NCI-H2029 treated with DMSO at 0.1 percent for 48 hours (cell line): ENCODE measurements at regions not wholly inside any gene's neighbourhood (a gene's known extent, or its start where the extent isn't known, plus 50 kb on each side); places are given as distances from the start of the nearest gene placed in this dataset.

Experiments used
- DNase-seq: peaks from one replicate; lab custom pipeline; 2025; lab: John Stamatoyannopoulos, UW

- DNase-seq, result no peak
Observed at GRCh38 chr10:28811639-28812349, 134.5 kb downstream of the BAMBI start.

DNA sequence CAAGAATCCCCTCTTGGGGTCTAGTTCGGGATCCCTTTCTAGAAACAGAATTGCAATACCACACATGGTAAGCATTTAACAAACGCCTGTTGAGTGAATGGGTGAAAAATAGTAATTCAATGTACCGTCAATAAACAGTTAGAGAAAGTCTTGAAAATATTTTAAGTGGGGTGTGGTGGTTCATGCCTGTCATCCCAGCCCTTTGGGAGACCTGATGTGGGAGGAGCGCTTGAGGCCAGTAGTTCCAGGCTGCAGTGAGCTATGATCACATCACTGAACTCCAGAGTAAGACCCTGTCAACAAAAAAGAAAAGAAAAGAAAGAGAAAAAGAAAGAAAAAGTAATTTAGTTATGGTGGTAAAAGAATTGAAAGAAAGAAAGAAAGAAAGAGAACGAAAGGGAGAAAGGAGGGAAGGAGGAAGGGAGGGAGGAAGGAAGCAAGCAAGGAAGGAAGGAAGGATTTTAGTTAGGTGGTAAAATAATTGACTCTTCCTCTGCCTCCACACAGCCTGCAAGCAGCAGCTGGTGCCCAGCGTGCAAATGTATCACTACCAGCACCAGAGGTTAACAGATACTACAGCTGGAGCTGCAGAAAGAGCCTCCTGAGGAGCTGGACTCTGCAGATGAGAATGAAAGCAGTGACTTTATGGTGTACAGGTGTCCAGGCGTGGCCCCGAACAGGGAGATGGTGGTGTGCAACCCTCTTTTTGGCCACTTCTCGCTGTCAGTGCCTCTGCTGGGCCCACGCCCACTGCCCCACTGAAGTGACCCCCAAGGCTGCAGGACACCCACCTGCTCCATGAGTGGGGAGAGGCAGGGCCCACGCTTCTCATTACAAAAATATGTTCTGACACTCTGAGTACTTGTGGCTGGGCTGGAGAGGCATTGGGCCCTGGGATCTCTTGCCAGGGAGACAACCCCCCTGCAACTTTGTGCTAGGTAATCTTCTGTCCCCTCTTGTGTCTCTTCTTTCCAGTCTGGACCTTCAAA is 135.4 kb downstream of the BAMBI start:
- no peak for DNase-seq

DNA sequence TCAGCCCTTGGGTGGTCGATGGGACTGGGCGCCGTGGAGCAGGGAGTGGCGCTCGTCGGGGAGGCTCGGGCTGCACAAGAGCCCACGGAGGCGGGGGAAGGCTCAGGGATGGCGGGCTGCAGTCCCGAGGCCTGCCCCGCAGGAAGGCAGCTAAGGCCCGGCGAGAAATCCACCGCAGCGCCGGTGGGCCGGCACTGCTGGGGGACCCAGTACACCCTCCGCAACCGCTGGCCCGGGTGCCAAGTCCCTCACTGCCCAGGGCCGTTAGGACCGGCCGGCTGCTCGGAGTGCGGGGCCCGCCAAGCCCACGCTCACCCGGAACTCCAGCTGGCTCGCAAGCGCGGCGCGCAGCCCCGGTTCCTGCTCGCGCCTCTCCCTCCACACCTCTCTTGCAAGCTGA is 138.4 kb downstream of the BAMBI start:
- DNase-seq, result no peak

GRCh38 chr10:28822719-28823464 is 145.6 kb downstream of the BAMBI start:
- no peak for DNase-seq

GRCh38 chr10:28823501-28824075 is 146.3 kb downstream of the BAMBI start:
- no peak for DNase-seq

GRCh38 chr10:28833313-28833712 is 156.0 kb downstream of the BAMBI start:
- DNase-seq, result no peak

DNA sequence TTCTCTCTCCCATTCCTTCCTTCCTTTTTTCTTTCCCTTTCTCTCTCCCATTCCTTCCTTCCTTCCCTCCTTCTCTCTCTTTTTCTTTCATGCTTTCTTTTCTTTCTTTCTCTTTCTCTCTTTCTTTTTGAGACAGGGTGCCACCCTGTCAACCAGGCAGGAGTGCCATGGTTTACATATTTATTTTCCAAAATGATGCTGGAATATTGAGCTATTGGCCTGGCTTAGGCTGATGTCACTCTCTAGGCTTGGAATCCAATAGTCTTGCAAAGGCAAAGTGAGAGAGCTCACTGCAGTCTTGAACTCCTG is 159.1 kb downstream of the BAMBI start:
- no peak for DNase-seq

- DNase-seq, result no peak
Observed at GRCh38 chr10:28837613-28838390, 160.5 kb downstream of the BAMBI start.

GRCh38 chr10:28838908-28839307 is 161.6 kb downstream of the BAMBI start:
- no peak for DNase-seq

GRCh38 chr10:28839600-28840007 is 162.3 kb downstream of the BAMBI start:
- peak; percentile 57 for DNase-seq

GRCh38 chr10:28840202-28840601 is 162.9 kb downstream of the BAMBI start:
- DNase-seq, result no peak

DNA sequence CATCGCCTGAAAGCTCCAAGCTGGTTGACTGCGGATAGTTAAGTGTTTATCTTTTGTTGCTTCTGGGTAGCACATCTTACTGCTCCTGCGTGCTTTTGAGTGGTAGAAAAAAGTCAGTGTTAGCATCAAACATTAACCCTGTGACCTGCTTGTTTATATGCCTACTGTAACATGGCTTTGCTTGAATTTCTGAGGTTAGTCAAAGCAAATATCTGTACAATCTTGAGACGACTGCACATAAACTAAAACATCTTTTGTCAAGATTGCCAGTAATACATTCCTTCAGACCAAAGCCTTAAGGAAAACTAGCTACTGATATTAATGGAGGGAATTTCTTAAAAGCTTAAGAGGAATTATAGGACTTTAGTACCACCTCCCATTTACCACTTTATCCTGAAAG is 163.7 kb downstream of the BAMBI start:
- DNase-seq, result no peak

DNA sequence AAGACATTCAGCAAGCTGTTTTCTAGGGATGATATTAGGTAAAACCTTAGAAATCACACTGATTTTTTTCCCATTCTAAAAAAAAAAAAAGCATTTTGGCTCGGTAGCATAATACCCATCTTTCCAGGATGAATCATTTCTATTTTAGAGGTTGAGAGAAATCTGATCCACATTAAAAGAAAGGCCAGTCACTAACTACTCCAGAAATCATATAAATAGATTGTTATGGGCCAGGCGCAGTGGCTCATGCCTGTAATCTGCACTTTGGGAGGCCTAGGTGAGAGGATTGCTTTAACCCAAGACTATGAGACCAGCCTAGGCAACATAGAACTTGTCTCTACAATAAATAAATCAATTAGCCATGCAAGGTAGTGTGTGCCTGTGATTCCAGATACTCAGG is 164.3 kb downstream of the BAMBI start:
- no peak for DNase-seq

DNA sequence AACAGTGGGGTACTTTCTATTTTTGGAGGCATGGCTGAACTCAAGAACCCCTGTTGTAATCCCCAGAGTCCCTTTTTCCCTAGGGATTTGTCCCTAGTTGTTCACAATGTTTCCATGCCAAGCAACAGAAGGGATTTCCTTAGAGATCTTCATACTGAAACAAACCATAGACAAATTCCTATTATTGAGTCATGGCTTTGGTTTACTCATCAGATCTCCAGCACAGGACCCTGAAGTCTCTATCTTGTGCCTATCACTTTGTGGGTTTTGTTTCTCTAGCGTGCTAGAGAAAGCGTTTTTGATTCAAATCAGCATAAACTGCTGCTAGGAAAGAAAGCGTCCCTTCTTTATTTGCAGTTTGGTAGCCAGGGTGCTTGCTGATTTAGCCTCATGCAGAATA is 165.0 kb downstream of the BAMBI start:
- no peak for DNase-seq

GRCh38 chr10:28845009-28845682 is 167.8 kb downstream of the BAMBI start:
- no peak for DNase-seq

- DNase-seq, result no peak
Observed at GRCh38 chr10:28849309-28849708, 172.0 kb downstream of the BAMBI start.

GRCh38 chr10:28849821-28850220 is 172.5 kb downstream of the BAMBI start:
- no peak for DNase-seq

- DNase-seq, result no peak
Observed at GRCh38 chr10:28850784-28851183, 173.5 kb downstream of the BAMBI start.

- DNase-seq, result no peak
Observed at GRCh38 chr10:28853195-28853594, 175.9 kb downstream of the BAMBI start.

GRCh38 chr10:28857164-28857563 is 179.8 kb downstream of the BAMBI start:
- DNase-seq, result no peak

DNA sequence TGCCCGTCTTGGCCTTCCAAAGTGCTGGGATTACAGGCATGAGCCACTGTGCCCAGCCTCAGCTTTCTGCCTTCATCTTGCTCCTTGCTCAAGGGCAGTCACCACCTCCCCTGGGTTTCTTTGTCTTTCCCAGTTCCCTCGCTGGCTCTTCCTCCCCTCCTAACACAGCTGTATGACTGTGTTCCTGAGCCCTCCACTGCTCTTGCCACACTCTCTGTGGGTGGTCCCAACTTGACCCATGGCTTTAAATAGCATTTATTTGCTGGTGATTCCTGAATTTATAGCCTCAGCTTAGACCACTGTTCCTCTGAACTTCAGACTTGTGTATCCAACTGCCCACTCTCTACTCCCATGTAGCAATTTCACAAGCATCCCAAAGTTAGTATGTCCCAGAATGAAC is 181.3 kb downstream of the BAMBI start:
- no peak for DNase-seq
